HEK293 (cell line): ENCODE measurements at regions not wholly inside any gene's neighbourhood (a gene's known extent, or its start where the extent isn't known, plus 50 kb on each side); places are given as distances from the start of the nearest gene placed in this dataset.

Experiments used
- SP2 ChIP-seq: fragments of 450-650 bp; formaldehyde crosslinking; IDR thresholded peaks from 2 replicates; pipeline ENCODE4 v1.5.1; 2016; ENCODE audit warnings: missing biosample characterization, missing genetic modification characterization
- ZBTB7A ChIP-seq: fragments of 450-650 bp; formaldehyde crosslinking; IDR thresholded peaks from 2 replicates; pipeline ENCODE4 v1.5.1; 2016; ENCODE audit warnings: low read depth, missing biosample characterization, missing genetic modification characterization
- ZFP41 ChIP-seq: fragments of 450-650 bp; formaldehyde crosslinking; IDR thresholded peaks from 2 replicates; pipeline ENCODE4 v1.5.1; 2016; ENCODE audit warnings: missing biosample characterization, missing genetic modification characterization, borderline replicate concordance
- ZNF169 ChIP-seq: fragments of 450-650 bp; formaldehyde crosslinking; IDR thresholded peaks from 2 replicates; pipeline ENCODE4 v1.5.1; 2016; ENCODE audit warnings: missing biosample characterization, missing genetic modification characterization
- ZNF221 ChIP-seq: fragments of 450-650 bp; formaldehyde crosslinking; IDR thresholded peaks from 2 replicates; pipeline ENCODE4 v1.5.1; 2017; ENCODE audit warnings: missing biosample characterization, missing genetic modification characterization, borderline replicate concordance
- ZNF223 ChIP-seq: fragments of 450-650 bp; formaldehyde crosslinking; IDR thresholded peaks from 2 replicates; pipeline ENCODE4 v1.5.1; 2016; ENCODE audit warnings: missing biosample characterization, missing genetic modification characterization
- ZNF416 ChIP-seq: fragments of 450-650 bp; formaldehyde crosslinking; IDR thresholded peaks from 2 replicates; pipeline ENCODE4 v1.5.1; 2016; ENCODE audit warnings: missing biosample characterization, missing genetic modification characterization
- ZNF530 ChIP-seq: fragments of 450-650 bp; formaldehyde crosslinking; IDR thresholded peaks from 2 replicates; pipeline ENCODE4 v1.5.1; 2016; ENCODE audit warnings: low read depth, missing biosample characterization, missing genetic modification characterization
- ZNF747 ChIP-seq: fragments of 450-650 bp; formaldehyde crosslinking; IDR thresholded peaks from 2 replicates; pipeline ENCODE4 v1.5.1; 2016; ENCODE audit warnings: missing biosample characterization, missing genetic modification characterization
- TF ChIP-seq, protein P1 (sequence below): fragments of 450-650 bp; formaldehyde crosslinking; IDR thresholded peaks from 2 replicates; pipeline ENCODE4 v1.5.1; 2016; ENCODE audit warnings: missing biosample characterization, missing genetic modification characterization
- TF ChIP-seq, protein P2 (sequence below): fragments of 450-650 bp; formaldehyde crosslinking; IDR thresholded peaks from 2 replicates; pipeline ENCODE4 v1.5.1; 2016; ENCODE audit warnings: missing biosample characterization, missing genetic modification characterization

DNA sequence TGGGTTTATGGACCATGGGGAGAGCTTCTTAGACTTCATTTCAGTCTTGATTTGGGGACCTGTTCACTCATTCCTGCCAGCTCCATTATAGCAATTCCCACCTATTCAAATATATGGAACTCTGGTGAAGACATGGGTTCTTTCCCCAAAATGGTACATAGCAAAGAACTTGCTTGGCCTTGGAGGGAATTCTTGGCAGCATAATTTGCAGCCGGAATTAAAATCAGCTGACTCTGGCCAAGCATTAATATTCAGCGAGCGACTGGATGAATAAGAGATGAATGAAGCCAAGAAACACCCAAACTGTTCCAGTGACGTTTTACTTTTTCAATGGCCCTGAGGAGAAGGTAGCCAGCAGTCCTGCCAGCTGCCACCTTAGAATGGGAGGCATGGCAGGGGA, 88.4 kb upstream of the SOX1 start:
- no peak for TF ChIP-seq ZNF747 (tag by site-specific recombination)
- TF ChIP-seq, protein P1, sequence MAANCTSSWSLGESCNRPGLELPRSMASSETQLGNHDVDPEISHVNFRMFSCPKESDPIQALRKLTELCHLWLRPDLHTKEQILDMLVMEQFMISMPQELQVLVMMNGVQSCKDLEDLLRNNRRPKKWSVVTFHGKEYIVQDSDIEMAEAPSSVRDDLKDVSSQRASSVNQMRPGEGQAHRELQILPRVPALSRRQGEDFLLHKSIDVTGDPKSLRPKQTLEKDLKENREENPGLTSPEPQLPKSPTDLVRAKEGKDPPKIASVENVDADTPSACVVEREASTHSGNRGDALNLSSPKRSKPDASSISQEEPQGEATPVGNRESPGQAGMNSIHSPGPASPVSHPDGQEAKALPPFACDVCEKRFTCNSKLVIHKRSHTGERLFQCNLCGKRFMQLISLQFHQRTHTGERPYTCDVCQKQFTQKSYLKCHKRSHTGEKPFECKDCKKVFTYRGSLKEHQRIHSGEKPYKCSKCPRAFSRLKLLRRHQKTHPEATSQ (tag by site-specific recombination), result no peak
- TF ChIP-seq, protein P2, sequence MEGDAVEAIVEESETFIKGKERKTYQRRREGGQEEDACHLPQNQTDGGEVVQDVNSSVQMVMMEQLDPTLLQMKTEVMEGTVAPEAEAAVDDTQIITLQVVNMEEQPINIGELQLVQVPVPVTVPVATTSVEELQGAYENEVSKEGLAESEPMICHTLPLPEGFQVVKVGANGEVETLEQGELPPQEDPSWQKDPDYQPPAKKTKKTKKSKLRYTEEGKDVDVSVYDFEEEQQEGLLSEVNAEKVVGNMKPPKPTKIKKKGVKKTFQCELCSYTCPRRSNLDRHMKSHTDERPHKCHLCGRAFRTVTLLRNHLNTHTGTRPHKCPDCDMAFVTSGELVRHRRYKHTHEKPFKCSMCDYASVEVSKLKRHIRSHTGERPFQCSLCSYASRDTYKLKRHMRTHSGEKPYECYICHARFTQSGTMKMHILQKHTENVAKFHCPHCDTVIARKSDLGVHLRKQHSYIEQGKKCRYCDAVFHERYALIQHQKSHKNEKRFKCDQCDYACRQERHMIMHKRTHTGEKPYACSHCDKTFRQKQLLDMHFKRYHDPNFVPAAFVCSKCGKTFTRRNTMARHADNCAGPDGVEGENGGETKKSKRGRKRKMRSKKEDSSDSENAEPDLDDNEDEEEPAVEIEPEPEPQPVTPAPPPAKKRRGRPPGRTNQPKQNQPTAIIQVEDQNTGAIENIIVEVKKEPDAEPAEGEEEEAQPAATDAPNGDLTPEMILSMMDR (tag by site-specific recombination), result no peak
- no peak for TF ChIP-seq ZFP41 (tag by site-specific recombination)
- no peak for TF ChIP-seq SP2
- TF ChIP-seq ZBTB7A (tag by site-specific recombination), result no peak
- no peak for TF ChIP-seq ZNF223 (tag by site-specific recombination)
- no peak for TF ChIP-seq ZNF221 (tag by site-specific recombination)
- TF ChIP-seq ZNF169 (tag by site-specific recombination), result no peak
- TF ChIP-seq ZNF416 (tag by site-specific recombination), result no peak
- no peak for TF ChIP-seq ZNF530 (tag by site-specific recombination)
